ENCODE measurements at regions not wholly inside any gene's neighbourhood (a gene's known extent, or its start where the extent isn't known, plus 50 kb on each side); places are given as distances from the start of the nearest gene placed in this dataset.
"Not testable (repeated sequence)": the region's sequence is repeated elsewhere in the genome, so short reads cannot be mapped to it uniquely, and the experiment has no call there.

GRCh38 chr11:25766332-25767015, 565.5 kb upstream of the ANO3 start:
- DNase-seq (ENCODE audit: low read depth in 3 of 3): no peak

- no peak for DNase-seq (ENCODE audit: low read depth in 3 of 3)
These were observed 562.6 kb upstream of the ANO3 start for GRCh38 chr11:25769287-25769686.

GRCh38 chr11:25771605-25772004, 560.3 kb upstream of the ANO3 start:
- DNase-seq (ENCODE audit: low read depth in 3 of 3): no peak

GRCh38 chr11:25775603-25776002, 556.3 kb upstream of the ANO3 start:
- DNase-seq (ENCODE audit: low read depth in 3 of 3): no peak

- no peak for DNase-seq (ENCODE audit: low read depth in 3 of 3)
These were observed 555.7 kb upstream of the ANO3 start for GRCh38 chr11:25776238-25776637.

- no peak for DNase-seq (ENCODE audit: low read depth in 3 of 3)
These were observed 554.6 kb upstream of the ANO3 start for GRCh38 chr11:25777343-25777742.

GRCh38 chr11:25779033-25779432, 552.9 kb upstream of the ANO3 start:
- DNase-seq (ENCODE audit: low read depth in 3 of 3): no peak

- no peak for DNase-seq (ENCODE audit: low read depth in 3 of 3)
These were observed 544.5 kb upstream of the ANO3 start for GRCh38 chr11:25787416-25787815.

- DNase-seq (ENCODE audit: low read depth in 3 of 3): no peak
These were observed 541.5 kb upstream of the ANO3 start for GRCh38 chr11:25790396-25790795.

- DNase-seq (ENCODE audit: low read depth in 3 of 3): no peak
These were observed 538.3 kb upstream of the ANO3 start for GRCh38 chr11:25793637-25794036.

GRCh38 chr11:25794804-25795203, 537.1 kb upstream of the ANO3 start:
- no peak for DNase-seq (ENCODE audit: low read depth in 3 of 3)

GRCh38 chr11:25816411-25816810, 515.5 kb upstream of the ANO3 start:
- no peak for DNase-seq (ENCODE audit: low read depth in 3 of 3)

- DNase-seq (ENCODE audit: low read depth in 3 of 3): no peak
These were observed 507.2 kb upstream of the ANO3 start for GRCh38 chr11:25824688-25825087.

GRCh38 chr11:25831485-25831884, 500.4 kb upstream of the ANO3 start:
- DNase-seq (ENCODE audit: low read depth in 3 of 3): not testable (repeated sequence)

- DNase-seq (ENCODE audit: low read depth in 3 of 3): no peak
These were observed 492.9 kb upstream of the ANO3 start for GRCh38 chr11:25838918-25839625.

GRCh38 chr11:25844811-25845210, 487.1 kb upstream of the ANO3 start:
- DNase-seq (ENCODE audit: low read depth in 3 of 3): no peak

- no peak for DNase-seq (ENCODE audit: low read depth in 3 of 3)
These were observed 476.0 kb upstream of the ANO3 start for GRCh38 chr11:25855916-25856315.

GRCh38 chr11:25859776-25860175, 472.2 kb upstream of the ANO3 start:
- no peak for DNase-seq (ENCODE audit: low read depth in 3 of 3)

- no peak for DNase-seq (ENCODE audit: low read depth in 3 of 3)
These were observed 471.1 kb upstream of the ANO3 start for GRCh38 chr11:25860677-25861450.

GRCh38 chr11:25862159-25862558, 469.8 kb upstream of the ANO3 start:
- no peak for DNase-seq (ENCODE audit: low read depth in 3 of 3)

GRCh38 chr11:25863986-25864385, 467.9 kb upstream of the ANO3 start:
- no peak for DNase-seq (ENCODE audit: low read depth in 3 of 3)

- no peak for DNase-seq (ENCODE audit: low read depth in 3 of 3)
These were observed 455.4 kb upstream of the ANO3 start for GRCh38 chr11:25876456-25876965.

- no peak for DNase-seq (ENCODE audit: low read depth in 3 of 3)
These were observed 445.9 kb upstream of the ANO3 start for GRCh38 chr11:25886036-25886435.

All from stimulated activated CD4-positive, alpha-beta T cell treated with anti-CD3 and anti-CD28 coated beads, TNF-alpha, amount 100 ng/mL, for 48 hours (primary cell).